HG02623 (cell line): ENCODE measurements at regions not wholly inside any gene's neighbourhood (a gene's known extent, or its start where the extent isn't known, plus 50 kb on each side); places are given as distances from the start of the nearest gene placed in this dataset.

Experiments
- ATAC-seq: cut with Tn5 transposase; IDR thresholded peaks from one replicate; pipeline ENCODE4 v1.9.1; 2021; ENCODE audit warnings: moderate library complexity; ENCODE audit not compliant: unreplicated experiment

GRCh38 chr2:196565106-196565765, 74.3 kb upstream of the CCDC150 start:
- ATAC-seq: no peak

DNA sequence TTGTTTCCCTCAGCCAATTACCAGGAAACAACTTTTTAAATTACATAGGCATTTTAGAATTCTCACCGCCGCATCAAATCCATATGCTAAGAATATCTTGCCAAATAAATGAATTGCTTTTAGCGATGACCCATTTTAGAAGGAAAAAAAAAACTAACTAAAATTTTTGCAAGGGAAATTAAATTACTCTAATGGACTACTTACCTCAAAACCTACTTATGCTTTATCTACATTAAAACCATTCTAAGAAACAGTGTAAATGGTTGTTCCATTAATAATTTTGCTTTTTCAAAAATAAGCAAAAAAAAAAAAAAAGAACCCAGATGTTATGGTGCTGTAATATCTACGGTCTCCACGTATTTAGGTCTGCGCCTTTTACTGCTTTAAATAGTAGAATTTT, 73.5 kb upstream of the CCDC150 start:
- no peak for ATAC-seq

GRCh38 chr2:196566961-196567666, 72.4 kb upstream of the CCDC150 start:
- ATAC-seq: no peak

DNA sequence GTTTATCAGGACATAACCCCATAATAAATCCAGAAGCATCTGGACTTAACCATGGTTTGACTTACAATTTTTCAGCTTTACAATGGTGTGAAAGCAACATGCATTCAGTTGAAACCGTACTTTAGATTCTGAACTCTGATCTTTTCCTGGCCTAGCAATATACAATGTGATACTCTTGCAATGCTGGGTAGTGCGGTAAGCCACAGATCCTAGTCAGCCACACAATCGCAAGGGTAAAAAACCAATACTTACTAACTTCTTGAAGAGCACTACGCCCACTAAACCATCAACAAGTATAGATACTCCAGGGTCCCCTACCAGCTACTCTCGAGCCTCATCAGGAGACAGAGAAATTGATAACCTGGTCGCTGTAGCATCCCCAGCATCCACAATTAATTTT, 71.0 kb upstream of the CCDC150 start:
- ATAC-seq: no peak

- ATAC-seq: no peak
Observed at GRCh38 chr2:196584903-196585302, 54.6 kb upstream of the CCDC150 start.

- no peak for ATAC-seq
Observed at GRCh38 chr2:196586511-196586991, 53.0 kb upstream of the CCDC150 start.

GRCh38 chr2:196587056-196587455, 52.5 kb upstream of the CCDC150 start:
- no peak for ATAC-seq

GRCh38 chr2:196587739-196588138, 51.8 kb upstream of the CCDC150 start:
- ATAC-seq: no peak

DNA sequence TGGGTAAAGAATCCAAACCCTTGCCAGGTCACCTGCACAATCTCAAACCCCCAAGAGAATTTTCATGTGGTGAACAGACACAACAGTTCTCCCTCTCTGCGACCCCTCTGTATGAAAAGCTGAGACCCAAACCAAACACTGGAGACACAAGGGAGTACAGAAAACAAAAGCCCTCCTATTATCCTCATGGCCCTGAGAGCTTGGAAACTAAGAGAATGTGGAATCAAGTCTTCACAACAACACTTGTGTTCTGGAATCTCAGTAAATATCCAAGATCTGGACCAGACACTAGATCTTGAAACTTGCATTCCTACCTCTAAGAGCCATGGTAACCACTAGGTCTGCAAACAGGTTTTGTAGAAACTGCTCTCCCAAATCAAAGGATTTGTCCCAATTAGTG, 50.1 kb upstream of the CCDC150 start:
- ATAC-seq: no peak
